Uterus (tissue), 2 donors: ENCODE measurements at regions not wholly inside any gene's neighbourhood (a gene's known extent, or its start where the extent isn't known, plus 50 kb on each side); places are given as distances from the start of the nearest gene placed in this dataset.

ENCODE experiments used
- POLR2A ChIP-seq, 2 donors: fragments of 450-650 bp; IDR thresholded peaks; one replicate each; pipeline ENCODE4 v1.6.1; 2016; ENCODE audit warnings: antibody characterized with exemption in 2 of 2, mild to moderate bottlenecking in 1 of 2, moderate library complexity in 1 of 2
- TF ChIP-seq, protein P1 (sequence below), 4 experiments: fragments of 200-600 bp in 2 of 4; fragments of 450-650 bp in 2 of 4; sonication (generic) in 2 of 4; IDR thresholded peaks; one replicate each; pipeline ENCODE4 v1.5.1; 2016 to 2019; ENCODE audit warnings: antibody characterized with exemption in 4 of 4, mild to moderate bottlenecking in 2 of 4, moderate library complexity in 1 of 4

DNA sequence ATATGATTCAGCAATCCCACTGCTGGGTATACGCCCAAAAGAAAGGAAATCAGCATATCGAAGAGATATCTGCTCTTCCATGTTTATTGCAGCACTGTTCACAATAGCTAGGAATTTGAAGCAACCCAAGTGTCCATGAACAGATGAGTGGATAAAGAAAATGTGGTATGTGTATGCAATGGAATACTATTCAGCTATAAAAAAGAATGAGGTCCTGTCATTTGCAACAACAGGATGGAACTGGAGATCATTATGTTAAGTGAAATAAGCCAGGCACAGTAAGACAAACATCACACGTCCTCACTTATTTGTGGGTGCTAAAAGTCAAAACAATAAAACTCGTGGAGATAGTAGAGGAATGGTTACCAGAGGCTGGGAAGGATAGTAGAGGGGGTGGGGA is 153.8 kb upstream of the LEF1 start:
- TF ChIP-seq, protein P1, sequence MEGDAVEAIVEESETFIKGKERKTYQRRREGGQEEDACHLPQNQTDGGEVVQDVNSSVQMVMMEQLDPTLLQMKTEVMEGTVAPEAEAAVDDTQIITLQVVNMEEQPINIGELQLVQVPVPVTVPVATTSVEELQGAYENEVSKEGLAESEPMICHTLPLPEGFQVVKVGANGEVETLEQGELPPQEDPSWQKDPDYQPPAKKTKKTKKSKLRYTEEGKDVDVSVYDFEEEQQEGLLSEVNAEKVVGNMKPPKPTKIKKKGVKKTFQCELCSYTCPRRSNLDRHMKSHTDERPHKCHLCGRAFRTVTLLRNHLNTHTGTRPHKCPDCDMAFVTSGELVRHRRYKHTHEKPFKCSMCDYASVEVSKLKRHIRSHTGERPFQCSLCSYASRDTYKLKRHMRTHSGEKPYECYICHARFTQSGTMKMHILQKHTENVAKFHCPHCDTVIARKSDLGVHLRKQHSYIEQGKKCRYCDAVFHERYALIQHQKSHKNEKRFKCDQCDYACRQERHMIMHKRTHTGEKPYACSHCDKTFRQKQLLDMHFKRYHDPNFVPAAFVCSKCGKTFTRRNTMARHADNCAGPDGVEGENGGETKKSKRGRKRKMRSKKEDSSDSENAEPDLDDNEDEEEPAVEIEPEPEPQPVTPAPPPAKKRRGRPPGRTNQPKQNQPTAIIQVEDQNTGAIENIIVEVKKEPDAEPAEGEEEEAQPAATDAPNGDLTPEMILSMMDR (IDR thresholded peaks at IDR 0.05), result no peak
- TF ChIP-seq POLR2A (IDR thresholded peaks at IDR 0.05), result no peak
